ENCODE measurements at regions not wholly inside any gene's neighbourhood (a gene's known extent, or its start where the extent isn't known, plus 50 kb on each side); places are given as distances from the start of the nearest gene placed in this dataset.

DNA sequence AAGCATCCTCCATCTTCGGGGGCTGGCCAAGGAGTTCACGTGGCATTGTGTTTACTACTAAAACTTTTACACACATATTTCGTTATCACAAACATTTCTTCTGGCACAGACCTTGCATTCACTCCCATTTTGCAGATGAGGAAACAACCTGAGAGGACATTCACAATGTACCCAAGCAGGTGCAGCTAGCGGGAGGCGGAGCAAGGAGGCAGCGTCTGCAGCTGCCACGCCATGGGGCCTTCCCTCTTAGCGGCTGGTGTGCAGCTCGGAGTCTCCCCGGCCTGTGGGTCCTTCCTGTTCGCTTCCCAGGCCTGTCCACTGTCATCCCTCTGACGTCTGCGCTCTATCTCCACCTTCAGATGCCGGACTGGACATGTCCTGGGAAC, 807.8 kb downstream of the TBC1D22A start:
- H3K27me3 Mint-ChIP-seq (ENCODE audit: low read depth), result peaks cover 10% of the 10 kb centered on the region
- H3K27ac Mint-ChIP-seq (ENCODE audit: unreplicated experiment), result no peak overlapping the region
- TF ChIP-seq, protein P1, sequence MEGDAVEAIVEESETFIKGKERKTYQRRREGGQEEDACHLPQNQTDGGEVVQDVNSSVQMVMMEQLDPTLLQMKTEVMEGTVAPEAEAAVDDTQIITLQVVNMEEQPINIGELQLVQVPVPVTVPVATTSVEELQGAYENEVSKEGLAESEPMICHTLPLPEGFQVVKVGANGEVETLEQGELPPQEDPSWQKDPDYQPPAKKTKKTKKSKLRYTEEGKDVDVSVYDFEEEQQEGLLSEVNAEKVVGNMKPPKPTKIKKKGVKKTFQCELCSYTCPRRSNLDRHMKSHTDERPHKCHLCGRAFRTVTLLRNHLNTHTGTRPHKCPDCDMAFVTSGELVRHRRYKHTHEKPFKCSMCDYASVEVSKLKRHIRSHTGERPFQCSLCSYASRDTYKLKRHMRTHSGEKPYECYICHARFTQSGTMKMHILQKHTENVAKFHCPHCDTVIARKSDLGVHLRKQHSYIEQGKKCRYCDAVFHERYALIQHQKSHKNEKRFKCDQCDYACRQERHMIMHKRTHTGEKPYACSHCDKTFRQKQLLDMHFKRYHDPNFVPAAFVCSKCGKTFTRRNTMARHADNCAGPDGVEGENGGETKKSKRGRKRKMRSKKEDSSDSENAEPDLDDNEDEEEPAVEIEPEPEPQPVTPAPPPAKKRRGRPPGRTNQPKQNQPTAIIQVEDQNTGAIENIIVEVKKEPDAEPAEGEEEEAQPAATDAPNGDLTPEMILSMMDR (conservative IDR thresholded peaks at IDR 0.05), result no peak
- no peaks in the 10 kb centered on the region for H3K4me1 Mint-ChIP-seq
- peaks cover 11% of the 10 kb centered on the region for H3K9me3 Mint-ChIP-seq
- no peak for DNase-seq (ENCODE audit: low read depth, low spot score)
- H3K36me3 Mint-ChIP-seq (ENCODE audit: low read depth), result no peaks in the 10 kb centered on the region
- H3K4me3 Mint-ChIP-seq, result no peak overlapping the region

GRCh38 chr22:47569389-47570299, 807.2 kb downstream of the TBC1D22A start:
- TF ChIP-seq, protein P1 (conservative IDR thresholded peaks at IDR 0.05), result no peak
- H3K27me3 Mint-ChIP-seq (ENCODE audit: low read depth), result peaks cover 10% of the 10 kb centered on the region
- H3K9me3 Mint-ChIP-seq, result peaks cover 11% of the 10 kb centered on the region
- DNase-seq (ENCODE audit: low read depth, low spot score), result no peak
- no peak overlapping the region for H3K27ac Mint-ChIP-seq (ENCODE audit: unreplicated experiment)
- no peaks in the 10 kb centered on the region for H3K4me1 Mint-ChIP-seq
- H3K4me3 Mint-ChIP-seq, result no peak overlapping the region
- no peaks in the 10 kb centered on the region for H3K36me3 Mint-ChIP-seq (ENCODE audit: low read depth)

GRCh38 chr22:47568700-47569099, 806.2 kb downstream of the TBC1D22A start:
- Mint-ChIP-seq H3K4me1 (no peaks in the 10 kb centered on the region), H3K9me3 (peaks cover 10% of the 10 kb centered on the region), H3K27ac (ENCODE audit: unreplicated experiment) (no peak overlapping the region), H3K36me3 (ENCODE audit: low read depth) (no peaks in the 10 kb centered on the region), H3K4me3 (no peak overlapping the region), H3K27me3 (ENCODE audit: low read depth) (peaks cover 6% of the 10 kb centered on the region)
- TF ChIP-seq, protein P1 (conservative IDR thresholded peaks at IDR 0.05), result no peak
- DNase-seq (ENCODE audit: low read depth, low spot score), result no peak

DNA sequence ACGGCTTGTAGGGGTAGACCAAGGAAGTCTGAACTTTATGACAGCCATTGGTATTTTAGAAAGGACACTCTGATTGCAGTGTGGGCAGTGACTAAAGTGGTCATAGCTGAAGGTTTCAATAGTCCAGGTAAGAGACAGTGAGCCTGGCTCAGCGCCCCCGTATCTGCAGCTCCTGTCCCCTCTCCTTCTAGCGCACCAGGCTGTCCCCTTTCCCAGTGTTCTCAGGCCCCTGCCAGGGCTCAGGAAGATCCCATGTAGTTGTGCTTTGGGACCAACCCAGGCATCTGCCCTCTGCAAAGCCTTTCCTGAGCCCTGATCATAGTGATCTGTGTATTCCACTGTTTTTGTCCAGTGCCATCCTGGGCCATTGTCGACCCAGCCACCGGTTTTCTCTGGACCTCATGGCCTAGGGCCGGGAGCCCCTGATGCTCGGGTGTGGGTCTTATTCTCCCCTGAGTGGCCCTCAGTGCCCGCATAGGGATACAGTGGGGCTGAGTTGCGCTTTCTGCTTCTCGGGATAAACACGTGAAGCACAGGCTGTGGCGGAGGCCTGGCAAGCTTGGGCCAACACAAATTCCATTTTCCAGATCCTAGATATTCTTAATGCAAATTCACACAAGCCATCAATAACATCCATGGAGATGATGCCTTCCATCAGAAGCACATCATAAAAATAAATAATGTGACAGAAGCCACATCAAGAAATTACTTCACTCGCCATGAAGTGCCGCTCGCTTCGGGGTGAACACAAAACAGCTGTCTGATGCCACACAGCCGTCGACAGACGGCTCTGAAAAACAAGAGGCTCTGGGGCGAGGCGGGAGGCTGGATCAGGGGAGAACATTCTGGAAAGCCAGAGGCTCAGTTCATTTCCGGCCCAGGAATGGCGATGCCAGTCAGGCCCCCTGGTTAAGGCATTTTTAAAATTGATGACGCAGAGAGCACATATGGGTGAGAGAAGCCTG, 805.0 kb downstream of the TBC1D22A start:
- Mint-ChIP-seq H3K27ac (ENCODE audit: unreplicated experiment) (no peak overlapping the region), H3K9me3 (peaks cover 4% of the 10 kb centered on the region), H3K4me1 (no peaks in the 10 kb centered on the region), H3K4me3 (no peak overlapping the region), H3K27me3 (ENCODE audit: low read depth) (peaks cover 4% of the 10 kb centered on the region), H3K36me3 (ENCODE audit: low read depth) (no peaks in the 10 kb centered on the region)
- TF ChIP-seq, protein P1 (conservative IDR thresholded peaks at IDR 0.05), result no peak
- DNase-seq (ENCODE audit: low read depth, low spot score), result no peak

- no peak overlapping the region for H3K27ac Mint-ChIP-seq (ENCODE audit: unreplicated experiment)
- H3K27me3 Mint-ChIP-seq (ENCODE audit: low read depth), result no peaks in the 10 kb centered on the region
- H3K4me3 Mint-ChIP-seq, result no peak overlapping the region
- peaks cover 4% of the 10 kb centered on the region for H3K9me3 Mint-ChIP-seq
- H3K36me3 Mint-ChIP-seq (ENCODE audit: low read depth), result no peaks in the 10 kb centered on the region
- no peaks in the 10 kb centered on the region for H3K4me1 Mint-ChIP-seq
- TF ChIP-seq, protein P1 (conservative IDR thresholded peaks at IDR 0.05), result no peak
- no peak for DNase-seq (ENCODE audit: low read depth, low spot score)
Observed at GRCh38 chr22:47566491-47566890, 804.0 kb downstream of the TBC1D22A start.

Data from neural crest cell (in vitro differentiated cells).